BE2C (cell line): ENCODE measurements at regions not wholly inside any gene's neighbourhood (a gene's known extent, or its start where the extent isn't known, plus 50 kb on each side); places are given as distances from the start of the nearest gene placed in this dataset.
"Not testable (repeated sequence)": the region's sequence is repeated elsewhere in the genome, so short reads cannot be mapped to it uniquely, and the experiment has no call there.

Source experiments
- DNase-seq: peaks from one replicate; pipeline ENCODE4 v3.0.0-alpha.2; 2020
- H3K27me3 ChIP-seq: fragments of 250-450 bp; sonication (Bioruptor Pico); 2 replicates; pipeline ENCODE4 v1.5.1; 2020; ENCODE audit warnings: mild to moderate bottlenecking
- H3K36me3 ChIP-seq: fragments of 250-450 bp; sonication (Bioruptor Pico); 2 replicates; pipeline ENCODE4 v1.5.1; 2020; ENCODE audit warnings: mild to moderate bottlenecking
- H3K4me1 ChIP-seq: fragments of 250-450 bp; sonication (Bioruptor Pico); 2 replicates; pipeline ENCODE4 v1.5.1; 2020
- H3K4me3 ChIP-seq: 2 replicates; pipeline ENCODE4 v1.5.1; 2011; ENCODE audit warnings: low read depth, low read length
- H3K9me3 ChIP-seq: fragments of 250-450 bp; sonication (Bioruptor Pico); 2 replicates; pipeline ENCODE4 v1.5.1; 2020
- CTCF ChIP-seq: IDR thresholded peaks from 2 replicates; pipeline ENCODE4 v1.5.1; 2012; ENCODE audit warnings: mild to moderate bottlenecking, low read depth, low read length

GRCh38 chrX:41003506-41004270 lies 81.6 kb upstream of the USP9X start:
- DNase-seq: no peak
- Histone ChIP-seq H3K4me1 (no peaks in the 10 kb centered on the region; the same call in 1 of the 2 replicates), H3K4me3 (no peak overlapping the region), H3K9me3 (no peaks in the 10 kb centered on the region), H3K36me3 (no peaks in the 10 kb centered on the region), H3K27me3 (no peaks in the 10 kb centered on the region)
- TF ChIP-seq CTCF: no peak

- H3K9me3 ChIP-seq: no peaks in the 10 kb centered on the region
- no peaks in the 10 kb centered on the region for H3K36me3 ChIP-seq
- no peak for TF ChIP-seq CTCF
- H3K27me3 ChIP-seq: no peaks in the 10 kb centered on the region
- no peak overlapping the region for H3K4me3 ChIP-seq
- no peaks in the 10 kb centered on the region; the same call in 1 of the 2 replicates for H3K4me1 ChIP-seq
- DNase-seq: no peak
Observed at GRCh38 chrX:41005445-41005992, 79.7 kb upstream of the USP9X start.

- Histone ChIP-seq H3K9me3 (no peaks in the 10 kb centered on the region), H3K4me3 (peak overlapping the region; percentile 25), H3K36me3 (no peaks in the 10 kb centered on the region), H3K27me3 (no peaks in the 10 kb centered on the region), H3K4me1 (no peaks in the 10 kb centered on the region; the same call in 1 of the 2 replicates)
- DNase-seq: peak; percentile 81
- TF ChIP-seq CTCF: peak; percentile 43
Observed at GRCh38 chrX:41009850-41010846, 75.1 kb upstream of the USP9X start.

- no peak for TF ChIP-seq CTCF
- Histone ChIP-seq H3K9me3 (no peaks in the 10 kb centered on the region), H3K4me3 (no peak overlapping the region), H3K36me3 (no peaks in the 10 kb centered on the region), H3K27me3 (no peaks in the 10 kb centered on the region), H3K4me1 (no peaks in the 10 kb centered on the region)
- no peak for DNase-seq
Observed at GRCh38 chrX:41014776-41015360, 70.4 kb upstream of the USP9X start.

GRCh38 chrX:41017785-41018184 lies 67.5 kb upstream of the USP9X start:
- H3K9me3 ChIP-seq, H3K27me3 ChIP-seq, H3K4me1 ChIP-seq, H3K4me3 ChIP-seq, DNase-seq, H3K36me3 ChIP-seq: not testable (repeated sequence)

- H3K27me3 ChIP-seq, H3K9me3 ChIP-seq, DNase-seq, H3K36me3 ChIP-seq, H3K4me1 ChIP-seq, H3K4me3 ChIP-seq: not testable (repeated sequence)
Observed at GRCh38 chrX:41018391-41019040, 66.7 kb upstream of the USP9X start.
